AG09309 (cell line): ENCODE measurements at regions not wholly inside any gene's neighbourhood (a gene's known extent, or its start where the extent isn't known, plus 50 kb on each side); places are given as distances from the start of the nearest gene placed in this dataset.

Experiments used
- DNase-seq: peaks from one replicate; pipeline ENCODE4 v3.0.0-alpha.2; 2010; ENCODE audit warnings: low read depth
- H3K4me3 ChIP-seq: 2 replicates; pipeline ENCODE4 v1.5.1; 2011; ENCODE audit warnings: mild to moderate bottlenecking, low read depth, low read length, moderate library complexity; ENCODE audit not compliant: control insufficient read depth
- TF ChIP-seq, protein P1 (sequence below): IDR thresholded peaks from 2 replicates; pipeline ENCODE4 v1.5.1; 2011; ENCODE audit warnings: mild to moderate bottlenecking, low read depth, low read length, inconsistent platforms; ENCODE audit not compliant: insufficient read depth, control insufficient read depth; ENCODE audit errors: missing control alignments

DNA sequence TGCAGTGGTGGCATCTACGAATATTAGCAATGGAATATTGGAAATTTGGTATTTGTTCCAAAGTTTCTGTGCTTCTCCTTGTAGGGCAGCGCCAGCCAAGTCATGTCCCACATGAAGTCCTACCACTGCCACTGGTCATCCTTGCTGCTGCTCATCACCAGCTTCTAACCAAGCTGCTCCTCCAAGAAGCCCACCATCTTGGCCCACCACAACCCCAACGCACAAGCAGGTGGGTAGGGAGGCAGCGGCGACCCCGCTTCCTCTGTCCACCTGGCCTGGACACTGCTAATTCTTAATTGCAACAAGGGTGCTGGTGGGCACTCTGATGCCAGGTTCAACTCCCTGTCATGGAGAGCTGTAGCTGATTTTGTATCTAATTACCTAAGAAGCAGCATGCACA, 291.2 kb upstream of the LYPLAL1 start:
- DNase-seq, result no peak
- TF ChIP-seq, protein P1, sequence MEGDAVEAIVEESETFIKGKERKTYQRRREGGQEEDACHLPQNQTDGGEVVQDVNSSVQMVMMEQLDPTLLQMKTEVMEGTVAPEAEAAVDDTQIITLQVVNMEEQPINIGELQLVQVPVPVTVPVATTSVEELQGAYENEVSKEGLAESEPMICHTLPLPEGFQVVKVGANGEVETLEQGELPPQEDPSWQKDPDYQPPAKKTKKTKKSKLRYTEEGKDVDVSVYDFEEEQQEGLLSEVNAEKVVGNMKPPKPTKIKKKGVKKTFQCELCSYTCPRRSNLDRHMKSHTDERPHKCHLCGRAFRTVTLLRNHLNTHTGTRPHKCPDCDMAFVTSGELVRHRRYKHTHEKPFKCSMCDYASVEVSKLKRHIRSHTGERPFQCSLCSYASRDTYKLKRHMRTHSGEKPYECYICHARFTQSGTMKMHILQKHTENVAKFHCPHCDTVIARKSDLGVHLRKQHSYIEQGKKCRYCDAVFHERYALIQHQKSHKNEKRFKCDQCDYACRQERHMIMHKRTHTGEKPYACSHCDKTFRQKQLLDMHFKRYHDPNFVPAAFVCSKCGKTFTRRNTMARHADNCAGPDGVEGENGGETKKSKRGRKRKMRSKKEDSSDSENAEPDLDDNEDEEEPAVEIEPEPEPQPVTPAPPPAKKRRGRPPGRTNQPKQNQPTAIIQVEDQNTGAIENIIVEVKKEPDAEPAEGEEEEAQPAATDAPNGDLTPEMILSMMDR, result no peak
- H3K4me3 ChIP-seq, result no peak overlapping the region

DNA sequence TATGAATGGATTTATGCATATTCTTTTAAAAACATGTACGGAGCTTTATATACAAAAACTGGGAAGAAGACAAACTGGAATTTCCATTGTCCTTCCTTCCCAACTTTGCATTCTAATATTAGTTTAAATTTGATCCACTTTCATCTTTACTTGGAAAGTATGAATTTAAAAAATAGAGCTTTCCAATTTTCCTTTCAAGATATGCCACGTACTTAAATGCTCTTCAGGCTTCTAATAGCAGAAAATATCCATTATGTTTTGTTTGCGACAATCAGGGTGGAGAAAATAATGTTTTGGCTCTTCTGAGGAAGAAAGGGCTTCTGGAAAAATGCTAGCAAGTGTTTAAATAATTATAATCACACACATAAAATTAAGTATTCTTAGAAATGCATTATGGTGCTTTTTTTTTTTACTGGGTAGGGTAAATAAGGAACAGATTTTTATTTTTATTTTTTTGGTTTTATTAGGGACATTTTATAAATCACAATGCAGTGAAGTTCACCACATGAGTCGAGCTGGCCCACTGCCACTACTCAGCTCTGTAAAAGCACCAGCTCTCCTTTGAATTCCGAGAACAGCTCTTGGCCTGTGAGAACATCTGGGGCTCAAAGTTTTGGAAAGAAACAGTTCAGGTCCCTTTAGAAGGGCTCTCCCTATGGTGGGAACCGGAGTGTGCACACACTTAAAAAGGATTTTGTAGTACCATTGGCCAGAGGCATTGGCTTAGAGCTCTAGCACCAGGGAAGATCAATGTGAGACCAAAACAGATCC, 287.4 kb upstream of the LYPLAL1 start:
- DNase-seq, result no peak
- no peak overlapping the region for H3K4me3 ChIP-seq
- TF ChIP-seq, protein P1, result no peak

DNA sequence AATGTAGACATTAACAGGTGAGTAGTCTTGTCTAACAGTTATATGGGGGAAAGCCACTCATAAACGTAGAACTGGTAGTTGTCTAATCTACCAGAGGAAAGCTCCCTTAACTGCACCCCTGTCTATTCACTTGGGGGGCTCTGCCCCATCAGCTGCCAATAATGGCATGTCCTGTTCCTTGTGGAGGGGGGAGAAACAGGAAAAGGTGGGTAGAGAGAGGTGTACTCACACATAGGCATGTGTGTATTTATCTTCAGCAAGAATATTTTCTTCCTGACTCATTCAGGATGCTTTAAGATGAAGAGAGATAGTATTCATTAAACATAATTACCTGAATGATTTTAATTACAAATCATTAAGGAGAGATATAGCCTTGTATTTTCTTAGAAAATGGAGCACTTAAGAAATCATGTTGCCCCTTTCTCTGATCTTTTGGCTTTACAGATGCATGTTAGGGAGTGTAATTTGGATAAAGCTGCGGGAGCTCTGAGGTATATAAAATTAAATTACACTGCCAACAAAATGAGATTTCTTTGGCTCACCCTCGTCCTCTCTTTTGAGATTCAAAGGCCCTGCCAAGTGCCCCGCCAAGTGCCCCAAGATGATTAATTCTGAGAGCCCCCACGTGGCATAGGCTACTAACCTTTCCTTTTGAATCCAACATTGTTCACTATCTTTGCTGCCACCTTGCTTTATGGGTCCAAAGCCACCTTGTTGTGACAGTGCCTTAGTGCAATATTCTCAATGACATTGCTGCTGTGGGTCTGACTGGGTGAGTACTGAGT, 286.3 kb upstream of the LYPLAL1 start:
- DNase-seq, result no peak
- no peak overlapping the region for H3K4me3 ChIP-seq
- TF ChIP-seq, protein P1, result no peak

DNA sequence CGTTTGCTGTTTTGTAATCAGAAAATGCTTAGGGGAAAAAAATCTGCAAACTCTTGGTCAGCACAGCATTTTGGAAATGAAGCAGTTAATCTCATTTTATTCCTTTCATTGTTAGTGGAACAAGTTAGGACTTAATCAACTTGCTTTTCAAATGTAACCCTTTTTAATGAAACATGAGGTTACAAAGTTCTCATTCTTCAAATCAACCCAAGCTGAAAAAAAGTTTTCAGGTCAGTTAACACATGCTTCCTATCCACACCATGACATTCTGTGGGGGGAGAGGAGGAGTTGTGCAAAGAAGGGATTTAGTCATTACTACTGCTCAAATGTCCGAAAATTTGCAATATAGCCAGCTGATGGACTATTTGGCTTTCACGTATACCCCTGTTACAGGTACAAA, 283.2 kb upstream of the LYPLAL1 start:
- no peak overlapping the region for H3K4me3 ChIP-seq
- TF ChIP-seq, protein P1, result no peak
- DNase-seq, result no peak

DNA sequence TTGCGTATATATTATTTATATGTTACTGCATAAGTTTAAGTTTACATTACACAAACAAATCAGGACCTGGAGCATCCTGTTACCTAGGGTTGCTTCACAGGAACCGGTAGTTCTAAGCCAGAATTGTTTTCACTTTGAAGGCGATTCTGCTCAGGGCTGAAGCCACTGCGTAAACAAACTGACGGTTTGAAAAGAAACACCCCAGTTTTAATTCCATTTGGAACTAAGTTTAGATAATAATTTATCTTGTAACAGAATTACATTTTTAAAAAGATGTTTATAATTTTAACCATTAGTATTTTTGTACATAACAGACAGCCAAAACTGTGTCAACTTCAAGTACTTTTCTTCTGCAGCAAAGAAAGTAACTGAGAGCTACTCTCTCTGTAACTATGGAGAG, 282.1 kb upstream of the LYPLAL1 start:
- no peak for DNase-seq
- no peak overlapping the region for H3K4me3 ChIP-seq
- TF ChIP-seq, protein P1, result no peak

DNA sequence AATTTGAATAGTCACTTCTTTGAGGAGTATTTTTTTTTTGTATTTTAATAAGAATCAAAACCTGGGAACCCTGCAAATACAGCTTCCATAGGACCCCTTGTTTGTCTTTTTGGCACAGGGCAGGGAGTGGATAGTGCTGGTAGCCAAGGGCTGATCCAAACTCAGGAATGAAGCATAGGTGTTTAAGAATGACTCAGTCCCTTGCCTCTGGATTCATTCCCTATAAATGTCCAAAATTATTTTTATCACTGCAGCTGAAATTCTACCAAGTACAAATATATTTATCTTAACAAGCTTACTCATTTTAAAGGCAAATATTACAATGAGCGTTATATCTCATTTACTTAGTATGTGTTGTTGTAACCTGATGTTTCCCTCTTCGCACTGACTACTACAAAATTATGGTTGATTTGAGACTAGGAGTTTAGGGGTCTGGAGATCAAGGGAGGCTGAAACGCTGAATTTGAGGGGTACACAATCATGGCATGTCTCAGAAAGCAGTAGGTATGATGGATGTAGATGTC, 278.6 kb upstream of the LYPLAL1 start:
- no peak overlapping the region for H3K4me3 ChIP-seq
- TF ChIP-seq, protein P1, result no peak
- DNase-seq, result no peak
